HFFc6 (cell line): ENCODE measurements at regions not wholly inside any gene's neighbourhood (a gene's known extent, or its start where the extent isn't known, plus 50 kb on each side); places are given as distances from the start of the nearest gene placed in this dataset.
"Not testable (repeated sequence)": the region's sequence is repeated elsewhere in the genome, so short reads cannot be mapped to it uniquely, and the experiment has no call there.

Experiments used
- DNase-seq: peaks from one replicate; pipeline ENCODE4 v3.0.0-alpha.2; 2018
- H3K27ac Mint-ChIP-seq: 2 replicates; pipeline ENCODE4 v1.8.0; 2020; ENCODE audit warnings: mild to moderate bottlenecking, mixed read lengths
- H3K27me3 Mint-ChIP-seq: 2 replicates; pipeline ENCODE4 v1.8.0; 2021; ENCODE audit warnings: mild to moderate bottlenecking, moderate library complexity, mixed read lengths; ENCODE audit not compliant: insufficient read depth
- H3K36me3 Mint-ChIP-seq: 2 replicates; pipeline ENCODE4 v1.8.0; 2021; ENCODE audit warnings: low read depth, mixed read lengths
- H3K4me1 Mint-ChIP-seq: 2 replicates; pipeline ENCODE4 v1.8.0; 2020; ENCODE audit warnings: low read depth, mixed read lengths
- H3K4me3 Mint-ChIP-seq: 2 replicates; pipeline ENCODE4 v1.8.0; 2020; ENCODE audit warnings: mild to moderate bottlenecking, moderate library complexity, mixed read lengths
- H3K9me3 Mint-ChIP-seq: 2 replicates; pipeline ENCODE4 v1.8.0; 2020; ENCODE audit warnings: mild to moderate bottlenecking, mixed read lengths
- TF ChIP-seq, protein P1 (sequence below): fragments of 200-600 bp; sonication (generic); IDR thresholded peaks from 2 replicates; pipeline ENCODE4 v1.5.0; 2021; ENCODE audit warnings: antibody characterized with exemption, mild to moderate bottlenecking

DNA sequence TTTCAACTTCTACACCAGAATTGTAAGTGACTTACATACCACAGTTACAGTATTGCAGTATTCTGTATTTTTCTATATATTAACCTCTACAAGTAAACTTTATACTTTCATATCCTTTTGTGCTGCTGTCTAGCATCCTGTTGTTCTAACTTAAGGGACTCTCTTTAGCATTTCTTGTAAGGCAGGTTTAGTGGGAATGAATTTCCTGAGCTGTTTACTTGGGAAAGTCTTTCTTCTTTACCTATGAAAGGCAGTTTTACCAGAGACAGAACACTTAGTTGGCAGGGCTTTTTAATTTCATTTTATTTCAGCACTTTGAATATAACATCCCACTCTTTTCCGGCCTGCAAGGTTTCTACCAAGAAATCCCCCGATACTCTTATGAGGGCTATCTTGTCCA lies 75.8 kb upstream of the WAC start:
- no peak overlapping the region for H3K4me3 Mint-ChIP-seq
- peaks cover 36% of the 10 kb centered on the region for H3K27me3 Mint-ChIP-seq
- H3K27ac Mint-ChIP-seq, result no peak overlapping the region
- peaks cover 7% of the 10 kb centered on the region for H3K9me3 Mint-ChIP-seq
- DNase-seq, result no peak
- H3K4me1 Mint-ChIP-seq, result no peaks in the 10 kb centered on the region
- H3K36me3 Mint-ChIP-seq, result 0 out of 2 replicates have a peak, but pooled peaks cover 5% of the 10 kb centered on the region
- TF ChIP-seq, protein P1, sequence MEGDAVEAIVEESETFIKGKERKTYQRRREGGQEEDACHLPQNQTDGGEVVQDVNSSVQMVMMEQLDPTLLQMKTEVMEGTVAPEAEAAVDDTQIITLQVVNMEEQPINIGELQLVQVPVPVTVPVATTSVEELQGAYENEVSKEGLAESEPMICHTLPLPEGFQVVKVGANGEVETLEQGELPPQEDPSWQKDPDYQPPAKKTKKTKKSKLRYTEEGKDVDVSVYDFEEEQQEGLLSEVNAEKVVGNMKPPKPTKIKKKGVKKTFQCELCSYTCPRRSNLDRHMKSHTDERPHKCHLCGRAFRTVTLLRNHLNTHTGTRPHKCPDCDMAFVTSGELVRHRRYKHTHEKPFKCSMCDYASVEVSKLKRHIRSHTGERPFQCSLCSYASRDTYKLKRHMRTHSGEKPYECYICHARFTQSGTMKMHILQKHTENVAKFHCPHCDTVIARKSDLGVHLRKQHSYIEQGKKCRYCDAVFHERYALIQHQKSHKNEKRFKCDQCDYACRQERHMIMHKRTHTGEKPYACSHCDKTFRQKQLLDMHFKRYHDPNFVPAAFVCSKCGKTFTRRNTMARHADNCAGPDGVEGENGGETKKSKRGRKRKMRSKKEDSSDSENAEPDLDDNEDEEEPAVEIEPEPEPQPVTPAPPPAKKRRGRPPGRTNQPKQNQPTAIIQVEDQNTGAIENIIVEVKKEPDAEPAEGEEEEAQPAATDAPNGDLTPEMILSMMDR, result no peak

DNA sequence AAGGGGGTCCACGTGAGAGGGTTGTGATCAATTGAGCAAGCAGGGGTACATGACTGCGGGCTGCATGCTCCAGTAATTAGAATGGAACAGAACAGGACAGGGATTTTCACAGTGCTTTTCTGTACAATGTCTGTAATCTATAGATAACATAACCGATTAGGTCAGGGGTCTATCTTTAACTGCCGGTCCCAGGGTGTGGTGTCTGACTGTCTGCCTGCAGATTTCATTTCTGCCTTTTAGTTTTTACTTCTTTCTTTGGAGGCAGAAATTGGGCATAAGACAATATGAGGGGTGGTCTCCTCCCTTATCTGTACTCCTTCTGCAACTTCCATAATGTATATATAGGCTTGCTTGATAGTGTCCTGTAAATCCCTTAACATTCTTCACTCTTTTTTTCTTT lies 75.0 kb upstream of the WAC start:
- H3K4me3 Mint-ChIP-seq, DNase-seq, H3K36me3 Mint-ChIP-seq, H3K9me3 Mint-ChIP-seq, H3K4me1 Mint-ChIP-seq, H3K27ac Mint-ChIP-seq: not testable (repeated sequence)
- peaks cover 36% of the 10 kb centered on the region for H3K27me3 Mint-ChIP-seq

GRCh38 chr10:28459453-28460144 lies 73.3 kb upstream of the WAC start:
- no peaks in the 10 kb centered on the region for H3K4me1 Mint-ChIP-seq
- TF ChIP-seq, protein P1, result no peak
- no peak for DNase-seq
- no peaks in the 10 kb centered on the region for H3K36me3 Mint-ChIP-seq
- no peaks in the 10 kb centered on the region for H3K9me3 Mint-ChIP-seq
- no peak overlapping the region for H3K27ac Mint-ChIP-seq
- H3K27me3 Mint-ChIP-seq, result peaks cover 42% of the 10 kb centered on the region
- H3K4me3 Mint-ChIP-seq, result no peak overlapping the region

- TF ChIP-seq, protein P1, result no peak
- no peaks in the 10 kb centered on the region for H3K4me1 Mint-ChIP-seq
- H3K4me3 Mint-ChIP-seq, result no peak overlapping the region
- H3K9me3 Mint-ChIP-seq, result peaks cover 4% of the 10 kb centered on the region; the same call in 1 of the 2 replicates
- no peaks in the 10 kb centered on the region for H3K36me3 Mint-ChIP-seq
- no peak for DNase-seq
- peaks cover 25% of the 10 kb centered on the region for H3K27me3 Mint-ChIP-seq
- no peak overlapping the region for H3K27ac Mint-ChIP-seq
These were observed 69.8 kb upstream of the WAC start for GRCh38 chr10:28463141-28463540.

DNA sequence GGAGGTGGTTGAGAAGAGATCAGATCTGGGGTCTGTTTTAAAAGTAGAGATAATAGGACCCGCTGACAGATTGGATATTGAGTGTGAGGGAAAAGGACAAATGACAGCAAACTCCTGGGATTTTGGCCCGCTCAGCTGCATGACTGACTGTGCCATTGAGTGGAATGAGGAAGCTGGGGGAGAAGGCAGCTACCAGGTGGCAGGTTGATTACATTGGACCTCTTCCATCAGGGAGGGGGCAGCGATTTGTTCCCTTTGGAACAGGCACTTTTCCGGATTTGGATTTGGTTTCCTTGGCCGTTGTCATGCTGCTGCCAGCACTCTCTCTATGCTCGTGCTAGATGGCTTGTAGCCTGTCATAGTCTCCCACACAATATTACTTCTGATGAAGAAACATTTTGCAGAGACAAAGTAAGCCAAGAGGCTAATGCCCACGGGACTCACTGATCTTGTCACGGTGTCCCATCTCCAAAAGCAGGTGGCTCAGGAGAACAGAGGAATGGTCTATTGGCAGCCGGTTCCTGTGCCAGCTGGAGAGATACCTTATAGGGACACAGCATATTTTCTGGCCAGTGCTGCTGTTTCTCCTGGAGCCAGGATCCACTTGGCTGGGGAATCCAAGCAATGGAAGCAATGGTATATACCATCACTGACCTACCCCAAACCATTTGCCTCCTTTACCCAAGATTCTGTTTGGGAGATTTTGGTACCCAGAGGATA lies 69.1 kb upstream of the WAC start:
- H3K4me3 Mint-ChIP-seq, result no peak overlapping the region
- peaks cover 21% of the 10 kb centered on the region for H3K27me3 Mint-ChIP-seq
- no peak for DNase-seq
- peaks cover 4% of the 10 kb centered on the region; the same call in 1 of the 2 replicates for H3K9me3 Mint-ChIP-seq
- no peaks in the 10 kb centered on the region for H3K4me1 Mint-ChIP-seq
- TF ChIP-seq, protein P1, result no peak
- no peak overlapping the region for H3K27ac Mint-ChIP-seq
- H3K36me3 Mint-ChIP-seq, result no peaks in the 10 kb centered on the region

DNA sequence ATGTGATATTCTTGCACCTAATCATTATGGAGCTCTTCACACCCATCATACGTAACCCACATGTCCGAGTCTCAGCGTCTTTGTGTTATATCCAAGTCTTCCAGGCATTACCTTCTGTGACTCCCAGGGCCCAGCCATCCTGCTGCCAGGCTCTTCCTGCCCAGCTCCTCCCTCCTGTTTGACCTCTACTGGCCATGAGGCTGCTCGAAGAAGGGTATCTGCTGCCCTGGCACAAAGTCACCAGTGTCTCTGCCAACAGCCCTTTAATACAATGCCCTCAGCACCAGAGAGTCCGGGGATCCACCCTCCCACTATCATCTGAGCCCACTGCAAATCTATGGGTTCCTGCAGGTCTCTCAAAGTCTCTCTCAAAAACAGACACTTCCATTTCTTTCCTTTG lies 65.3 kb upstream of the WAC start:
- Mint-ChIP-seq H3K9me3 (peaks cover 4% of the 10 kb centered on the region; the same call in 1 of the 2 replicates), H3K27ac (no peak overlapping the region), H3K36me3 (no peaks in the 10 kb centered on the region), H3K27me3 (peaks cover 16% of the 10 kb centered on the region), H3K4me3 (no peak overlapping the region), H3K4me1 (peaks cover 8% of the 10 kb centered on the region)
- DNase-seq, result no peak
- TF ChIP-seq, protein P1, result no peak
